A673 (cell line): ENCODE measurements at regions not wholly inside any gene's neighbourhood (a gene's known extent, or its start where the extent isn't known, plus 50 kb on each side); places are given as distances from the start of the nearest gene placed in this dataset.

ENCODE experiments used
- BruUV-seq: library from RNA; stranded (reverse); fragments of 400-500 nt; replicated peaks from 2 replicates; lab custom pipeline; 2021; lab: Mats Ljungman, UMichigan
- CTCF ChIA-PET: fragments of 300-600 bp; sonication (Branson Sonifier 250); formaldehyde crosslinking; loops from one replicate; lab custom pipeline; 2022; ENCODE audit warnings: antibody characterized with exemption; lab: Charles Lee
- POLR2A ChIA-PET: fragments of 300-600 bp; sonication (Branson Sonifier 250); formaldehyde crosslinking; loops from one replicate; lab custom pipeline; 2022; ENCODE audit warnings: antibody characterized with exemption; ENCODE audit not compliant: low non-redundant PET; lab: Charles Lee
- DNase-seq: peaks from one replicate; pipeline ENCODE4 v3.0.0-alpha.2; 2015; ENCODE audit warnings: low spot score
- H3K27ac ChIP-seq: fragments of 200-600 bp; sonication (generic); 2 replicates; pipeline ENCODE4 v1.5.1; 2016; ENCODE audit warnings: mixed run types, low read depth, mild to moderate bottlenecking, mixed read lengths, antibody characterized with exemption, low read length; ENCODE audit not compliant: poor library complexity, severe bottlenecking
- H3K27me3 ChIP-seq: fragments of 200-600 bp; sonication (generic); replicated peaks from 2 replicates; pipeline ENCODE4 v1.6.1; 2017; ENCODE audit warnings: mixed run types, low read depth, mild to moderate bottlenecking, mixed read lengths, antibody characterized with exemption, low read length; ENCODE audit not compliant: insufficient read depth, poor library complexity
- H3K36me3 ChIP-seq: fragments of 200-600 bp; sonication (generic); 2 replicates; pipeline ENCODE4 v1.6.1; 2016; ENCODE audit warnings: mixed run types, mild to moderate bottlenecking, mixed read lengths, antibody characterized with exemption, low read length; ENCODE audit not compliant: insufficient read depth, poor library complexity, severe bottlenecking
- H3K4me1 ChIP-seq: fragments of 200-600 bp; sonication (generic); 2 replicates; pipeline ENCODE4 v1.6.1; 2017; ENCODE audit warnings: mixed run types, mild to moderate bottlenecking, mixed read lengths, antibody characterized with exemption, low read length; ENCODE audit not compliant: insufficient read depth, poor library complexity, severe bottlenecking
- H3K4me3 ChIP-seq: fragments of 200-600 bp; sonication (generic); 2 replicates; pipeline ENCODE4 v1.5.1; 2016; ENCODE audit warnings: low read depth, mixed run types, mild to moderate bottlenecking, mixed read lengths, low read length; ENCODE audit not compliant: poor library complexity, severe bottlenecking
- H3K9me3 ChIP-seq: fragments of 200-600 bp; sonication (generic); 2 replicates; pipeline ENCODE4 v1.6.1; 2016; ENCODE audit warnings: mixed run types, low read depth, mild to moderate bottlenecking, mixed read lengths, antibody characterized with exemption, low read length; ENCODE audit not compliant: poor library complexity, severe bottlenecking
- CTCF ChIP-seq: fragments of 300-800, 200-600 bp; sonication (generic); conservative IDR thresholded peaks from 2 replicates; pipeline ENCODE4 v1.5.1; 2017; ENCODE audit warnings: low read depth, mild to moderate bottlenecking, antibody characterized with exemption, low read length, moderate library complexity, mixed read lengths
- EZH2 ChIP-seq: fragments of 200-600 bp; sonication (generic); IDR thresholded peaks from 2 replicates; pipeline ENCODE4 v1.6.1; 2017; ENCODE audit warnings: borderline replicate concordance, low read depth, mild to moderate bottlenecking, mixed read lengths, antibody characterized with exemption, low read length; ENCODE audit not compliant: poor library complexity, severe bottlenecking
- intact Hi-C: fragments of 100-400 bp; cut with micrococcal nuclease; formaldehyde crosslinking; loops from one replicate; pipeline ENCODE4 v1.10.0; 2022; ENCODE audit not compliant: unreplicated experiment

- DNase-seq = peak; percentile 27
- ChIA-PET POLR2A (no interaction called here), CTCF (interaction anchor here (1.4 to 2.3 kb wide), 2 partner anchors 126 to 331 kb away, joined by 9 to 13 read pairs; no protein-coding TSS in a partner anchor)
- Histone ChIP-seq H3K27me3 (peaks cover 22% of the 10 kb centered on the region), H3K9me3 (no peaks in the 10 kb centered on the region), H3K27ac (no peak overlapping the region), H3K4me1 (no peaks in the 10 kb centered on the region), H3K4me3 (no peak overlapping the region), H3K36me3 (no peaks in the 10 kb centered on the region)
- no TSS peak for BruUV-seq
- peak; percentile 97 for TF ChIP-seq CTCF
- no peak for TF ChIP-seq EZH2
- intact Hi-C loops = loop anchor here (1.0 to 5.0 kb wide), 3 partner anchors 193 to 493 kb away; no protein-coding TSS in a partner anchor
These were observed 131.8 kb upstream of the NGF start for GRCh38 chr1:115469703-115470476.

- POLR2A ChIA-PET = no interaction called here
- no peak overlapping the region for H3K27ac ChIP-seq
- CTCF ChIA-PET = interaction anchor here (1.2 to 2.3 kb wide), 2 partner anchors 193 to 329 kb away, joined by 3 to 9 read pairs; no protein-coding TSS in a partner anchor
- intact Hi-C loops = loop anchor here (5.0 kb wide), 2 partner anchors 190 to 490 kb away; no protein-coding TSS in a partner anchor
- H3K4me1 ChIP-seq = no peaks in the 10 kb centered on the region
- no peaks in the 10 kb centered on the region for H3K9me3 ChIP-seq
- TF ChIP-seq CTCF (no peak), EZH2 (no peak)
- DNase-seq = no peak
- H3K4me3 ChIP-seq = no peak overlapping the region
- peaks cover 7% of the 10 kb centered on the region for H3K27me3 ChIP-seq
- BruUV-seq = no TSS peak
- H3K36me3 ChIP-seq = no peaks in the 10 kb centered on the region
These were observed 129.7 kb upstream of the NGF start for GRCh38 chr1:115467790-115468189.

- Histone ChIP-seq H3K27ac (no peak overlapping the region), H3K9me3 (no peaks in the 10 kb centered on the region), H3K4me1 (no peaks in the 10 kb centered on the region), H3K4me3 (no peak overlapping the region), H3K36me3 (no peaks in the 10 kb centered on the region), H3K27me3 (peaks cover 3% of the 10 kb centered on the region)
- intact Hi-C loops = loop anchor here (5.0 kb wide), 2 partner anchors 190 to 490 kb away; no protein-coding TSS in a partner anchor
- peak; percentile 34 for DNase-seq
- no peak for TF ChIP-seq EZH2
- no peak for TF ChIP-seq CTCF
- ChIA-PET POLR2A (no interaction called here), CTCF (interaction anchor here (1.2 kb wide), 1 partner anchor 192 kb away, joined by 3 read pairs; no protein-coding TSS in a partner anchor)
- BruUV-seq = no TSS peak
These were observed 129.1 kb upstream of the NGF start for GRCh38 chr1:115467196-115467595.
